GM21381 (cell line): ENCODE measurements at regions not wholly inside any gene's neighbourhood (a gene's known extent, or its start where the extent isn't known, plus 50 kb on each side); places are given as distances from the start of the nearest gene placed in this dataset.

Experiments used
- ATAC-seq: cut with Tn5 transposase; IDR thresholded peaks from one replicate; pipeline ENCODE4 v1.9.1; 2021; ENCODE audit warnings: mild to moderate bottlenecking, moderate library complexity; ENCODE audit not compliant: unreplicated experiment

GRCh38 chr1:83735526-83735925 lies 263.4 kb downstream of the TTLL7 start:
- no peak for ATAC-seq

DNA sequence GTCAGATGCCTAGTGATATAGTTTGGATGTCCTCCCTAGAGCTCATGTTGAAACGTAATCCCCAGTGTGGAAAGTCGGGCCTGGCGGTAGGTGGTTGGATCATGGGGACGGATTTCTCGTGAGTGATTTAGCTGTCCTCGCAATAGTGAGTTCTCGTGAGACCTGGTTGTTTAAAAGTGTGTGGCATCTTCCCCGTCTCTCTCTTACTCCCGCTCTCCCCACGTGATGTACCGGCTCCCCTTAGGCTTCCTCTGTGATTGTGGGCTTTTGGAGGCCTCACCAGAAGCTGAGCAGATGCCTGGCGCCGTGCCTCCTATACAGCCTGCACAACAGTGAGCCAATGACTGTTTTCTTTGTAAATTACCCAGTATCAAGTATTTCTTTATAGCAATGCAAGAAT lies 264.5 kb downstream of the TTLL7 start:
- ATAC-seq: no peak

- no peak for ATAC-seq
Observed at GRCh38 chr1:83725735-83726360, 273.1 kb downstream of the TTLL7 start.

DNA sequence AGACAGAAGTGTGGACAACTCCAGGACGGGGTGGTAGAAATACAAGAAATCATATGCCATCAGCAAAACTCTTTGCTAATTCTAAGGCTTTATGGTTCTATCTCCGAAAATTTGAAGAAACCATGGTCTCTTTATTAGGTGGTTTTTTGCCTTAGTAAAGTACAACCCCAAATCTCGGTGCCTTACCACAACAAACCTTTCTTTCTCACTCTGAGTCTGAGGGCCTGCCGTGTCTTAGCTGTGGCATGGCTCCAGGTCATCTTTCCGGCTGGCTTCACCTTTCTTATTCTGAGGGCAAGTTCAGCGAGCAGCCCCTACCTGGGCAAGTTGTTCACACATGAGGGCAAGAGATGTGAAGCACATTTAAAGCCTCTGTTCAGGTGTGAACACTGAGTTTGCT lies 280.6 kb downstream of the TTLL7 start:
- ATAC-seq: no peak

DNA sequence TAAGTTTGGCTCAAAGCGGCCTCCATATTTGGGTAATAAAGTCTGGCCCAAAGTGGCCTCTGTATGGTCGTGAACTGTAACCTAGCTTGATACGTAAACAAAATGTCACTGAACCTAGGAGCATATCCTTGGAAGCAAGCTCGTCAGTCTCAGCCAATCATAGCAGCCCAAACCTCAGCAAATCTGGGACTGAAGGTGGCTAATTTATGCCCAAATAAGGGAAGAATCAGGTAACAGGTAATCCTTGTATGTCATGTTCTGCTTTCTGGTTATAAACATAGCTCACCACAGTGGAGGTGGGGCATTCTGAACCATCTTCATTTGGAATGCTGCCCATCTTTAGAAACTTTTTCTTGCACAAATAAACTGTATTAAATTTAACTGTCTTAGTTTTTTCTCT lies 281.1 kb downstream of the TTLL7 start:
- no peak for ATAC-seq

GRCh38 chr1:83716641-83717040 lies 282.3 kb downstream of the TTLL7 start:
- no peak for ATAC-seq

DNA sequence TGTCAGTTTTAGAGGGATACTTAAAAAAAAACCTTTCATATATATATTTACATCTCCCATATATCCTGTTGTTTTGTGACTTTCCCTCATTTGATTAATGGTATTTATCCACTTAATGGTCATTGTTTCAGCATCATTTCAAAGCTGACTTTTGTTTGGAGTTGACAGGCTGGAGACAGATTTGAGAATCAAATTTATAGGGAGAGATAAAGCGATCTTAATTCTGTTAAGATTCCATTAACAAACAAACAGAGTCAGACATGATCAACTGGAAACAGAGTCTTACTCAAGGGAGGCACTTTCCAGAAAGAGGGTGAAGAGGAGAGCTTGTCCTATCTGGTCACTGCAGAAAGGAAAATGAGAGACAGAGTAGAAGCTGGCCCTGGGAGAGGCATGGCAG lies 283.4 kb downstream of the TTLL7 start:
- no peak for ATAC-seq

DNA sequence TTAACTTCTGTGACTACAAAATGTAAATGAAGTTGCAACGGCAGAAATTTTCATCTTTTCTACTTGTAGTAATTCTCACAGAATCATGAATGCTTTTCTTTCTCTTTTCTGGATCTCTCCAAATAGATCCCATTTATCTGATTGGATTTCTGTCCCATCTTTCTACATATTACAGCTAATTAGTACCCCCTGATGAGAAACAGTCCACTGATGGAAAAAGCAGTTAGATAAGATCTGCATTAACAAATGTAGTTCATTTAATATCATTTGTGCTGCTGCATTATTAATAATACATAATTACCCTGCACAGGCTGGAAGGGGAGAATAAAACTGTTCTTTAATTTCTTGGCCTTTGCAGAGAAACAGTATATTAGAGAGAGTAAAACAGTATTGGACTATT lies 289.3 kb downstream of the TTLL7 start:
- no peak for ATAC-seq

DNA sequence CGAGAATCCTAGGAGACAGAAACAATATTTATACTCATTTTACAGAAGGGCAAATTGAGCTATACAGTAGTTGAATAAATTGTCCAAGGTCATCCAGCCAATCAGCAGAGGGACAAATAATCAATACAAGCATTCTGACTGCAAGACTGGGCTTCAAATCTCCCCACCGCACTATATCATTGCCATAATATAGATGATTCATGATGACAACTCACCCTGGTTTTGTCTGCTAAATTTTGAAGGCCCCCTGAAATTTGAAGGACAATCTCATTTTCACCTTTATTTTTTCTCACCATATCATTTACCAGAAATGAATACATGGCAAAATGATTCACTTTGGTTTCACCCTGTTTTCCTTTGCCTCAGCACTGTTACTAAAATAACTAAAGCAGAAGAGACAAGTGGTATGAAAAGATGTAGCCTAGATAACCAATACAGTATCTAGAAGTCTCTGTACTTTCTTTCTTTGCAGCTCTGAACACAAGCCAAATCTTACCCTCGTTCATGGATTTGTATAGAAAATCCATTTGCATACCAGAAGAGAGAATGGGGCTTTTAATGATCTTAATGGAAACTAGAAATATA lies 292.5 kb downstream of the TTLL7 start:
- ATAC-seq: no peak

DNA sequence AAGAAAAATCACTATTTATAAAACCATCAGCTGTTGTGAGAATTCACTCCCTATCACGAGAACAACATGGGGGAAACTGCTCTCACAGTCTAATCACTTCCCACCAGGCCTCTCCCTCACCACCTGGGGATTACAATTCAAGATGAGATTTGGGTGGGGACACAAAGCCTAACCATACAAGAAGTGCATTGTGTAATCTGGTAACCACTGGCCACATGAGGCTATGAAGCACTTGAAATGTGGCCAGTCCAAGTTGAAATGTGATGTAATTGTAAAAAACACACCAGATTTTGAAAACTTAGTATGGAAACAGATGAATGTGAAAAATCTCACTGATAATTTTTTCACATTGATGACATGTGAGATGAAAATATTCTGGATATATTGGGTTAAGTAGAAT lies 293.8 kb downstream of the TTLL7 start:
- ATAC-seq: no peak

DNA sequence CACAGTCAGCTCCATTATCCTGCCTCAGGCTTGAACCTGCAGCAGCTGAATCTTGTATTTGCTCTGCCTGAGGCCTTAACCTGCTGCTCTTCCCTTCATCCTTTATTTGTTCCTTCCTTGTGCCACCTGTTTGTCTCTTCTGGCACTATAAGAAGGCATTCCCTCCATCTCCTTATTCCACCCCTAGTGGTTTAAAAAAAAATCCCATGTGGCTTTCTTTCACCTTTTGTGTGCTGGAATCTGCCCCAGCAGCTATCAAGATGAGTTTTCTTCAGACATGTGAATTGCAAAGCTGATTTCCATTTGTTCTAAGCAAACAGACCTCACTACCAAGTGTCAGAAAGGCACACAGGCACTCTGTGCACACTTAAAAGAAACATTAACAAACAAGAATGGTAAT lies 294.6 kb downstream of the TTLL7 start:
- no peak for ATAC-seq

DNA sequence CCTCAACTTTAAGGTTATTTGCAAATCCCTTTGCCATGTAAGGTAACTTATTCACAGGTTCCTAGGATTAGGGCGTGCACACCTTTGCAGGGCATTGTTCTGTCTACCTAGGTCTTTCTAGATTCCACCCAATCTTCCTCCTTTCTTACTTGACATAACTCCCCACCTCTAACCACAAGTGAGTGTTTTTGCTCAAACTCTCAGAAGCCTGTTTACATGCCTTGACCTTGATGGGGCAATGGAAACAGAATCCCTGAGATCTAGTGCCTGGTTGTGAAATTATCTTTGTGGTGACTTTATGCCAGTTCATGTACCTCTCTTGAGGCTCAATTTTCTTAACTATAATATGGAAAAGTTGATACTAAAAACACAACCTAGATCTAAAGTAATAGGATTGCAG lies 296.6 kb downstream of the TTLL7 start:
- ATAC-seq: no peak

- no peak for ATAC-seq
Observed at GRCh38 chr1:83701355-83701754, 297.6 kb downstream of the TTLL7 start.

DNA sequence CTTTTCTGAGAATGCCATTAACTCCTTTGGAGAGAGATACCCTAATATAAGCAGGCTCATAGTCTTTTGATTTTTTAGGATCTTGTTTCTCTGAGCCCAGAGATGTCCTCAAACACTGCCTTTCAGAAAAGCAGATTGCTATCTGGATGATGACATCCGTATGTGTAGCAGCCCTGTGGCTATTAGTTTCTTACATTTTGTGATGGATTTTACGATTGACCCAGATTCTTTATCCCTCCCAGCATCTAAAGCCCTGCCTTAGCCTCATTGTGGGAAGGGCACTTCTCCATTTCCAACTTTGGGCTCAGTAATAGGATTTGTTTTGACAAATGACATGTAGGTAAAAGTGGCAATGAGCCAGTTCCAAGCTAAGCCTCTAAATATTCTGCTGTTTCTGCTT lies 300.3 kb downstream of the TTLL7 start:
- no peak for ATAC-seq

- ATAC-seq: no peak
Observed at GRCh38 chr1:83697961-83698360, 301.0 kb downstream of the TTLL7 start.

GRCh38 chr1:83697220-83697619 lies 301.7 kb downstream of the TTLL7 start:
- no peak for ATAC-seq

- ATAC-seq: no peak
Observed at GRCh38 chr1:83694449-83694848, 304.5 kb downstream of the TTLL7 start.

DNA sequence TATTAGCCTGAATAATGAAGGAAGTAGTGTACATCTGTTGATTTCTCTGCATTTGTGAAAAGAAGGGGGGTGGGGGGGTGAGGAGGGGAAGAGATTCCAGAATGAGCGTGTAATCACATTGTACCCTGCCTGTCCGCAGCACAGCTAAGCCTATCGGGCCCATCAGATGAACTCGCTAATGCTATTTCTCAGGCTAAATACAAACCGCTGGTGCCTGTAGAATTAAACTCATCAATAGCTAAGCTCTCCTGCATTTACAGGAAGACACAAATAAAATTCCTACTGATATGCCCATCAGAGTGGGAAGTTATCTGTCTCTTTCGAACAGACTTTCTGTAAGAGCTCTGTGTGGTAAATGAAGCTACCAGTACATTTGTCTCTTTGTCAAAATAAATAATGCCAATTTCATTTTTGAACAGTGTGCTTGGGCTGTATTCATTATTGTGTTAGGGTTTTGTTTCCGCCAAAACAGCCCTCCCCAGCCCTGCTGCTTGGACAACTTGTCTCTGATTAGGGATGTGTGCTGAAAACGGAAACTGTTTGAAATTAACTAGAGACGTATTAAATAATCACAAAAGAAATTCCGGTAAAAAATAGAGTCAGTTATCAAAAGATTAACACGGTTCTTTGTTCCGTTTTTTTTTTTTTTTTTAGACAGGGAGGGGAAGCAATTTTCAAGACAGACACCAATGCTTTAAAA lies 305.4 kb downstream of the TTLL7 start:
- ATAC-seq: no peak

- ATAC-seq: peak; percentile 57
Observed at GRCh38 chr1:83692524-83693381, 306.2 kb downstream of the TTLL7 start.

- peak; percentile 8 for ATAC-seq
Observed at GRCh38 chr1:83691953-83692500, 306.9 kb downstream of the TTLL7 start.
